ENCODE measurements at regions not wholly inside any gene's neighbourhood (a gene's known extent, or its start where the extent isn't known, plus 50 kb on each side); places are given as distances from the start of the nearest gene placed in this dataset.
"Not testable (repeated sequence)": the region's sequence is repeated elsewhere in the genome, so short reads cannot be mapped to it uniquely, and the experiment has no call there.

GRCh38 chr4:118629697-118630096 is 55.5 kb upstream of the METTL14 start:
- H3K27ac ChIP-seq (ENCODE audit: insufficient read depth, low read length); intact Hi-C loops (cut with micrococcal nuclease); H2AFZ ChIP-seq (replicated peaks; ENCODE audit: low read length, poor library complexity); POLR2A ChIA-PET (ENCODE audit: unreplicated experiment); H3K4ac ChIP-seq (ENCODE audit: low read depth, low read length); CTCF ChIA-PET; H3K56ac ChIP-seq (ENCODE audit: extremely low read depth, insufficient read depth, low read length); H3K14ac ChIP-seq (replicated peaks; ENCODE audit: low read depth, low read length); H3K9ac ChIP-seq (ENCODE audit: low read depth, low read length); H3K9me3 ChIP-seq (ENCODE audit: control insufficient read depth, insufficient read depth, low read length); H2BK20ac ChIP-seq (ENCODE audit: low read depth, low read length); H2AK5ac ChIP-seq (ENCODE audit: low read depth, low read length); in situ Hi-C loops (cut with MboI; ENCODE audit: low sequenced_read_pairs); H4K91ac ChIP-seq (ENCODE audit: insufficient read depth, low read depth, low read length); H2AK9ac ChIP-seq (replicated peaks; ENCODE audit: low read depth, low read length, poor library complexity); H3K36me3 ChIP-seq (ENCODE audit: control insufficient read depth, insufficient read depth, low read length); H2BK5ac ChIP-seq (ENCODE audit: low read depth, low read length, poor library complexity, severe bottlenecking); H2BK120ac ChIP-seq (ENCODE audit: low read depth, low read length); ATAC-seq (ENCODE audit: low read depth); H4K5ac ChIP-seq (ENCODE audit: low read depth, low read length); H3K4me1 ChIP-seq (ENCODE audit: control insufficient read depth, insufficient read depth, low read length); H2BK15ac ChIP-seq (ENCODE audit: low read depth, low read length); H3K4me2 ChIP-seq (ENCODE audit: low read depth, low read length); H3K27me3 ChIP-seq (ENCODE audit: control insufficient read depth, insufficient read depth, low read length); H3K9me1 ChIP-seq (ENCODE audit: insufficient read depth, low read length); H4K20me1 ChIP-seq (ENCODE audit: insufficient read depth, low read length); H3K79me1 ChIP-seq (ENCODE audit: low read depth in 1 of 2, low read length in 2 of 2); dilution Hi-C loops (cut with HindIII; ENCODE audit: low sequenced_read_pairs, unreplicated experiment); H3K18ac ChIP-seq (ENCODE audit: low read depth, low read length); H3K4me3 ChIP-seq (ENCODE audit: insufficient read depth, low read depth, low read length); BruUV-seq (replicated peaks); H3K23ac ChIP-seq (ENCODE audit: low read depth, low read length); H4K8ac ChIP-seq (ENCODE audit: low read depth in 2 of 2, low read length in 2 of 2): not testable (repeated sequence)
- no CpG with 5 or more reads among the region's 2 CpGs for WGBS, 2 experiments (ENCODE audit: extremely low coverage in 2 of 2, insufficient read length in 1 of 2)
- DNase-seq: peak; percentile 82
- TF ChIP-seq, protein P1, sequence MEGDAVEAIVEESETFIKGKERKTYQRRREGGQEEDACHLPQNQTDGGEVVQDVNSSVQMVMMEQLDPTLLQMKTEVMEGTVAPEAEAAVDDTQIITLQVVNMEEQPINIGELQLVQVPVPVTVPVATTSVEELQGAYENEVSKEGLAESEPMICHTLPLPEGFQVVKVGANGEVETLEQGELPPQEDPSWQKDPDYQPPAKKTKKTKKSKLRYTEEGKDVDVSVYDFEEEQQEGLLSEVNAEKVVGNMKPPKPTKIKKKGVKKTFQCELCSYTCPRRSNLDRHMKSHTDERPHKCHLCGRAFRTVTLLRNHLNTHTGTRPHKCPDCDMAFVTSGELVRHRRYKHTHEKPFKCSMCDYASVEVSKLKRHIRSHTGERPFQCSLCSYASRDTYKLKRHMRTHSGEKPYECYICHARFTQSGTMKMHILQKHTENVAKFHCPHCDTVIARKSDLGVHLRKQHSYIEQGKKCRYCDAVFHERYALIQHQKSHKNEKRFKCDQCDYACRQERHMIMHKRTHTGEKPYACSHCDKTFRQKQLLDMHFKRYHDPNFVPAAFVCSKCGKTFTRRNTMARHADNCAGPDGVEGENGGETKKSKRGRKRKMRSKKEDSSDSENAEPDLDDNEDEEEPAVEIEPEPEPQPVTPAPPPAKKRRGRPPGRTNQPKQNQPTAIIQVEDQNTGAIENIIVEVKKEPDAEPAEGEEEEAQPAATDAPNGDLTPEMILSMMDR (conservative IDR thresholded peaks at IDR 0.05; ENCODE audit: low read depth, low read length): 0 out of 2 replicates have a peak, but pooled peaks have one; percentile 21
- TF ChIP-seq CEBPB (IDR thresholded peaks at IDR 0.05; ENCODE audit: low read depth, low read length): peak; percentile 57; the same call in 1 of the 2 replicates
- TF ChIP-seq NFE2L2 (IDR thresholded peaks at IDR 0.05; ENCODE audit: low read depth, low read length): peak; percentile 9; the same call in 1 of the 2 replicates
- TF ChIP-seq BHLHE40 (IDR thresholded peaks at IDR 0.05; ENCODE audit: low read depth, low read length): peak; percentile 65

DNA sequence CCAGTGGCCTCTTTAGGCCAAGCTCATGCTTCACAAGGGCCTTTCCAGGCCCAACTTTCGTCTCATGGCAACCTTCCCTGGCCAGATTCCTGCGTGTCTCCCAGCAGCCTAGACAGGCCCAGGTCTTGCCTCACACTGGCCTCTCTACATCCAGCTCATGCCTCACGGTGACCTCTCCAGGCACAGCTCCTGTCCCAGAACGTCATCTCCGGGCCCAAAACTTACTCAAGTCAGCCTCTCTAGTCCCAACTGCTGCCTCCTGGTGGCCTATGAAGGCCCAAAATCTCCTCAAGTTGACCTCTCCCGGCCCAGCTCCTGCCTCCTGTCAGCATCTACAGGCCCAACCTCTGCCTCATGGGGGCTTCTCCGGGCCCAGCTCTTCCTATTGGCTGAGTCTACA is 54.3 kb upstream of the METTL14 start:
- dilution Hi-C loops (cut with HindIII; ENCODE audit: low sequenced_read_pairs, unreplicated experiment); H2BK15ac ChIP-seq (ENCODE audit: low read depth, low read length); BruUV-seq (replicated peaks); H3K4me3 ChIP-seq (ENCODE audit: insufficient read depth, low read depth, low read length); H4K8ac ChIP-seq (ENCODE audit: low read depth in 2 of 2, low read length in 2 of 2); CTCF ChIA-PET; H3K23ac ChIP-seq (ENCODE audit: low read depth, low read length); H3K79me1 ChIP-seq (ENCODE audit: low read depth in 1 of 2, low read length in 2 of 2); intact Hi-C loops (cut with micrococcal nuclease); H3K56ac ChIP-seq (ENCODE audit: extremely low read depth, insufficient read depth, low read length); H3K4me2 ChIP-seq (ENCODE audit: low read depth, low read length); POLR2A ChIA-PET (ENCODE audit: unreplicated experiment); H3K9me1 ChIP-seq (ENCODE audit: insufficient read depth, low read length); H2BK20ac ChIP-seq (ENCODE audit: low read depth, low read length); H3K4me1 ChIP-seq (ENCODE audit: control insufficient read depth, insufficient read depth, low read length); H2AK9ac ChIP-seq (replicated peaks; ENCODE audit: low read depth, low read length, poor library complexity); H3K27me3 ChIP-seq (ENCODE audit: control insufficient read depth, insufficient read depth, low read length); H4K20me1 ChIP-seq (ENCODE audit: insufficient read depth, low read length); H2BK5ac ChIP-seq (ENCODE audit: low read depth, low read length, poor library complexity, severe bottlenecking); H4K91ac ChIP-seq (ENCODE audit: insufficient read depth, low read depth, low read length); H3K4ac ChIP-seq (ENCODE audit: low read depth, low read length); H4K5ac ChIP-seq (ENCODE audit: low read depth, low read length); H2AFZ ChIP-seq (replicated peaks; ENCODE audit: low read length, poor library complexity); H3K27ac ChIP-seq (ENCODE audit: insufficient read depth, low read length); H3K9ac ChIP-seq (ENCODE audit: low read depth, low read length); H3K18ac ChIP-seq (ENCODE audit: low read depth, low read length); H3K9me3 ChIP-seq (ENCODE audit: control insufficient read depth, insufficient read depth, low read length); H2AK5ac ChIP-seq (ENCODE audit: low read depth, low read length); in situ Hi-C loops (cut with MboI; ENCODE audit: low sequenced_read_pairs); ATAC-seq (ENCODE audit: low read depth); H3K14ac ChIP-seq (replicated peaks; ENCODE audit: low read depth, low read length); H2BK120ac ChIP-seq (ENCODE audit: low read depth, low read length); DNase-seq; H3K36me3 ChIP-seq (ENCODE audit: control insufficient read depth, insufficient read depth, low read length): not testable (repeated sequence)
- 100% methylated on average over 1 of the region's 7 CpGs; no CpG with 5 or more reads in 1 of the 2 experiments for WGBS, 2 experiments (ENCODE audit: extremely low coverage in 2 of 2, insufficient read length in 1 of 2)

Data from IMR-90 (cell line).